ENCODE measurements at regions not wholly inside any gene's neighbourhood (a gene's known extent, or its start where the extent isn't known, plus 50 kb on each side); places are given as distances from the start of the nearest gene placed in this dataset.

DNA sequence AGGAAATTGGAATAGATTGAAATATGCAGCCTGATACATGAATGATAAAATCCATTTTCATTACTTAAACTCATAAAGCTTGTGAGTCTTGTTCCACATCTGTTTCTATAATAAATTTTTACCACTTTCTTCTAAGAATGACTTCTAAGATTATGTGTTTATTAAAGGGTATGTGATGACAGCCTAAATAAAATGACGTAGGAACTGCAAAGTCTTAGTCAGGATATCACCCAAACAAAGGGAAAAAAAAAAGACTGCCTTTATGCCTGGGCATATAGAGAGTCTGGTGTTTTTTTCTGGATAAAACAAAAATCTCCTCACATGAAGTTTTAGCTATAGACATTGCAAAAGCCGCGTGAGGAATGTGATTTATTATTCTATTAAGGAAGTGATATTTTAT, 844.0 kb downstream of the DIPK2A start (continued):
- TF ChIP-seq, protein P1, sequence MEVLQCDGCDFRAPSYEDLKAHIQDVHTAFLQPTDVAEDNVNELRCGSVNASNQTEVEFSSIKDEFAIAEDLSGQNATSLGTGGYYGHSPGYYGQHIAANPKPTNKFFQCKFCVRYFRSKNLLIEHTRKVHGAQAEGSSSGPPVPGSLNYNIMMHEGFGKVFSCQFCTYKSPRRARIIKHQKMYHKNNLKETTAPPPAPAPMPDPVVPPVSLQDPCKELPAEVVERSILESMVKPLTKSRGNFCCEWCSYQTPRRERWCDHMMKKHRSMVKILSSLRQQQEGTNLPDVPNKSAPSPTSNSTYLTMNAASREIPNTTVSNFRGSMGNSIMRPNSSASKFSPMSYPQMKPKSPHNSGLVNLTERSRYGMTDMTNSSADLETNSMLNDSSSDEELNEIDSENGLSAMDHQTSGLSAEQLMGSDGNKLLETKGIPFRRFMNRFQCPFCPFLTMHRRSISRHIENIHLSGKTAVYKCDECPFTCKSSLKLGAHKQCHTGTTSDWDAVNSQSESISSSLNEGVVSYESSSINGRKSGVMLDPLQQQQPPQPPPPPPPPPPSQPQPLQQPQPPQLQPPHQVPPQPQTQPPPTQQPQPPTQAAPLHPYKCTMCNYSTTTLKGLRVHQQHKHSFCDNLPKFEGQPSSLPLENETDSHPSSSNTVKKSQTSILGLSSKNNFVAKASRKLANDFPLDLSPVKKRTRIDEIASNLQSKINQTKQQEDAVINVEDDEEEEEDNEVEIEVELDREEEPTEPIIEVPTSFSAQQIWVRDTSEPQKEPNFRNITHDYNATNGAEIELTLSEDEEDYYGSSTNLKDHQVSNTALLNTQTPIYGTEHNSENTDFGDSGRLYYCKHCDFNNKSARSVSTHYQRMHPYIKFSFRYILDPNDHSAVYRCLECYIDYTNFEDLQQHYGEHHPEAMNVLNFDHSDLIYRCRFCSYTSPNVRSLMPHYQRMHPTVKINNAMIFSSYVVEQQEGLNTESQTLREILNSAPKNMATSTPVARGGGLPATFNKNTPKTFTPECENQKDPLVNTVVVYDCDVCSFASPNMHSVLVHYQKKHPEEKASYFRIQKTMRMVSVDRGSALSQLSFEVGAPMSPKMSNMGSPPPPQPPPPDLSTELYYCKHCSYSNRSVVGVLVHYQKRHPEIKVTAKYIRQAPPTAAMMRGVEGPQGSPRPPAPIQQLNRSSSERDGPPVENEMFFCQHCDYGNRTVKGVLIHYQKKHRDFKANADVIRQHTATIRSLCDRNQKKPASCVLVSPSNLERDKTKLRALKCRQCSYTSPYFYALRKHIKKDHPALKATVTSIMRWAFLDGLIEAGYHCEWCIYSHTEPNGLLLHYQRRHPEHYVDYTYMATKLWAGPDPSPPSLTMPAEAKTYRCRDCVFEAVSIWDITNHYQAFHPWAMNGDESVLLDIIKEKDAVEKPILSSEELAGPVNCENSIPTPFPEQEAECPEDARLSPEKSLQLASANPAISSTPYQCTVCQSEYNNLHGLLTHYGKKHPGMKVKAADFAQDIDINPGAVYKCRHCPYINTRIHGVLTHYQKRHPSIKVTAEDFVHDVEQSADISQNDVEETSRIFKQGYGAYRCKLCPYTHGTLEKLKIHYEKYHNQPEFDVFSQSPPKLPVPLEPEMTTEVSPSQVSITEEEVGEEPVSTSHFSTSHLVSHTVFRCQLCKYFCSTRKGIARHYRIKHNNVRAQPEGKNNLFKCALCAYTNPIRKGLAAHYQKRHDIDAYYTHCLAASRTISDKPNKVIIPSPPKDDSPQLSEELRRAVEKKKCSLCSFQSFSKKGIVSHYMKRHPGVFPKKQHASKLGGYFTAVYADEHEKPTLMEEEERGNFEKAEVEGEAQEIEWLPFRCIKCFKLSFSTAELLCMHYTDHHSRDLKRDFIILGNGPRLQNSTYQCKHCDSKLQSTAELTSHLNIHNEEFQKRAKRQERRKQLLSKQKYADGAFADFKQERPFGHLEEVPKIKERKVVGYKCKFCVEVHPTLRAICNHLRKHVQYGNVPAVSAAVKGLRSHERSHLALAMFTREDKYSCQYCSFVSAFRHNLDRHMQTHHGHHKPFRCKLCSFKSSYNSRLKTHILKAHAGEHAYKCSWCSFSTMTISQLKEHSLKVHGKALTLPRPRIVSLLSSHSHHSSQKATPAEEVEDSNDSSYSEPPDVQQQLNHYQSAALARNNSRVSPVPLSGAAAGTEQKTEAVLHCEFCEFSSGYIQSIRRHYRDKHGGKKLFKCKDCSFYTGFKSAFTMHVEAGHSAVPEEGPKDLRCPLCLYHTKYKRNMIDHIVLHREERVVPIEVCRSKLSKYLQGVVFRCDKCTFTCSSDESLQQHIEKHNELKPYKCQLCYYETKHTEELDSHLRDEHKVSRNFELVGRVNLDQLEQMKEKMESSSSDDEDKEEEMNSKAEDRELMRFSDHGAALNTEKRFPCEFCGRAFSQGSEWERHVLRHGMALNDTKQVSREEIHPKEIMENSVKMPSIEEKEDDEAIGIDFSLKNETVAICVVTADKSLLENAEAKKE (CRISPR knock-in tag; IDR thresholded peaks at IDR 0.05) = no peak
- TF ChIP-seq EZH2 (IDR thresholded peaks at IDR 0.05; ENCODE audit: low read depth, unreplicated experiment) (no peak), ZNF114 (CRISPR knock-in tag; IDR thresholded peaks at IDR 0.05) (no peak), POLR2AphosphoS5 (IDR thresholded peaks at IDR 0.05; ENCODE audit: low read depth) (no peak), CREB1 (CRISPR knock-in tag; IDR thresholded peaks at IDR 0.05; ENCODE audit: low read depth) (no peak)
- TF ChIP-seq, protein P2, sequence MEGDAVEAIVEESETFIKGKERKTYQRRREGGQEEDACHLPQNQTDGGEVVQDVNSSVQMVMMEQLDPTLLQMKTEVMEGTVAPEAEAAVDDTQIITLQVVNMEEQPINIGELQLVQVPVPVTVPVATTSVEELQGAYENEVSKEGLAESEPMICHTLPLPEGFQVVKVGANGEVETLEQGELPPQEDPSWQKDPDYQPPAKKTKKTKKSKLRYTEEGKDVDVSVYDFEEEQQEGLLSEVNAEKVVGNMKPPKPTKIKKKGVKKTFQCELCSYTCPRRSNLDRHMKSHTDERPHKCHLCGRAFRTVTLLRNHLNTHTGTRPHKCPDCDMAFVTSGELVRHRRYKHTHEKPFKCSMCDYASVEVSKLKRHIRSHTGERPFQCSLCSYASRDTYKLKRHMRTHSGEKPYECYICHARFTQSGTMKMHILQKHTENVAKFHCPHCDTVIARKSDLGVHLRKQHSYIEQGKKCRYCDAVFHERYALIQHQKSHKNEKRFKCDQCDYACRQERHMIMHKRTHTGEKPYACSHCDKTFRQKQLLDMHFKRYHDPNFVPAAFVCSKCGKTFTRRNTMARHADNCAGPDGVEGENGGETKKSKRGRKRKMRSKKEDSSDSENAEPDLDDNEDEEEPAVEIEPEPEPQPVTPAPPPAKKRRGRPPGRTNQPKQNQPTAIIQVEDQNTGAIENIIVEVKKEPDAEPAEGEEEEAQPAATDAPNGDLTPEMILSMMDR (conservative IDR thresholded peaks at IDR 0.05; ENCODE audit: low read depth in 2 of 2) = no peak

DNA sequence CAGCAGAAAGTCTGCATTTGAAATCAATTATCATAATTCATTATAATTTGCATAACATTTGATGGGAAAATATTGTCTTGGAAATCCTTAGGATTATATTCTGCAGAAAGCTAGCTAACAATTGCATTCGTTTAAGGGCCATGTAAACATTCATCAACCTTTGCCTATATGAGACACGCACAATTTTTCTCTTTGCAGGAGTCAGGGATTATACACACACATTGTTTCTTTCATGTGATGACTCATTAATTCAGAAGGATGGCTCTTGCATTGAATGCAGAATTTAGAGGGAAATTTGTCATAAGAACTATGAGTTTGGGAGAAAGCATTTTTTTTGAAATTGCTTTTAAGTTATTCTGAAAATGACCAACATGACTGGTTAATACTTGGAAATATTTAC, 844.7 kb downstream of the DIPK2A start:
- Histone ChIP-seq H3K4me3 (no peak overlapping the region), H3K27ac (ENCODE audit: low read depth) (no peak overlapping the region), H3K4me1 (ENCODE audit: insufficient read depth) (peaks cover 4% of the 10 kb centered on the region; the same call in 1 of the 2 replicates), H3K79me2 (replicated peaks; ENCODE audit: insufficient read depth) (no peaks in the 10 kb centered on the region), H3K36me3 (ENCODE audit: insufficient read depth) (no peaks in the 10 kb centered on the region), H3F3A (replicated peaks; ENCODE audit: low read depth) (no peaks in the 10 kb centered on the region), H3K9me2 (ENCODE audit: insufficient read depth) (no peaks in the 10 kb centered on the region), H3K4me2 (no peak overlapping the region), H2AFZ (no peak overlapping the region), H4K20me1 (replicated peaks; ENCODE audit: insufficient read depth) (no peaks in the 10 kb centered on the region), H3K27me3 (ENCODE audit: insufficient read depth) (no peaks in the 10 kb centered on the region)
- Mint-ChIP-seq H3K36me3 (ENCODE audit: low read depth) (no peaks in the 10 kb centered on the region), H3K4me1 (peaks cover 11% of the 10 kb centered on the region), H3K4me3 (no peak overlapping the region), H3K27me3 (ENCODE audit: insufficient read depth, low read depth, poor library complexity) (no peaks in the 10 kb centered on the region), H3K27ac (no peak overlapping the region), H3K9me3 (no peaks in the 10 kb centered on the region)
- no peak for ATAC-seq
- no peak for DNase-seq (ENCODE audit: low spot score)
- no peak for TF ChIP-seq STAT1 (IDR thresholded peaks at IDR 0.05; ENCODE audit: unreplicated experiment)
- no peak for TF ChIP-seq ZNF331 (CRISPR knock-in tag; IDR thresholded peaks at IDR 0.05; ENCODE audit: low read depth)
- TF ChIP-seq POLR2AphosphoS5 (IDR thresholded peaks at IDR 0.05; ENCODE audit: low read depth) = no peak
- TF ChIP-seq, protein P2 (conservative IDR thresholded peaks at IDR 0.05; ENCODE audit: low read depth in 2 of 2) = no peak
- TF ChIP-seq JUNB (IDR thresholded peaks at IDR 0.05; ENCODE audit: unreplicated experiment) = no peak
